ENCODE measurements at regions not wholly inside any gene's neighbourhood (a gene's known extent, or its start where the extent isn't known, plus 50 kb on each side); places are given as distances from the start of the nearest gene placed in this dataset.

DNA sequence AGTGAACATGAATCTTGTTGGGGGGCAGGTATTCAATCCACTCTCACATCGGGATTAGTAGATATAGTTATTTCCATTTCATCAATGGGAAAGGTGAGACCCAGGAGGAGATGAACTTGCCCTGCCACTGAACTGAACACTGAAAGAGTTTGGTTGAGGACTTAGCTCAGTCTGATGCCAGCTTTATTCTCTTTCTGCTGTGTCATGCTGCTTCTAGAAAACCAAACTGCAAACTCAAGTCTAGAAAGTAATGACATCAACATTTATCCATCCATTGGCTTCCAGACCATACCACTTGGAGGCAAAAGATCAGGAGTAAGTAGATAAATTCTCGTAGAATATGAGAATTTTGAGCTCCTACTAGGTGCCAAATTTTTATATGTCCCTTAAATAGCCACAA is 288.0 kb upstream of the CTNNB1 start:
- Histone ChIP-seq H3K56ac (ENCODE audit: insufficient read length, low read depth, low read length) (no peak overlapping the region), H3K23ac (ENCODE audit: insufficient read length, low read depth, low read length) (no peak overlapping the region), H4K8ac (replicated peaks; ENCODE audit: insufficient read length, low read depth, low read length) (no peak overlapping the region), H3K4me1 (ENCODE audit: insufficient read depth, low read length) (no peaks in the 10 kb centered on the region), H2BK12ac (ENCODE audit: insufficient read length, low read depth, low read length) (no peak overlapping the region), H2AFZ (ENCODE audit: low read length) (no peak overlapping the region), H2AK5ac (ENCODE audit: insufficient read length, low read length) (no peak overlapping the region), H2BK20ac (ENCODE audit: low read depth, low read length, poor library complexity, severe bottlenecking) (no peak overlapping the region), H2BK120ac (ENCODE audit: low read depth, low read length, poor library complexity, severe bottlenecking) (no peak overlapping the region), H4K91ac (ENCODE audit: insufficient read length, low read depth, low read length) (no peak overlapping the region), H3K9me3 (ENCODE audit: control insufficient read depth, low read depth, low read length) (no peaks in the 10 kb centered on the region), H3K79me2 (ENCODE audit: insufficient read depth, low read length) (no peaks in the 10 kb centered on the region), H3K27ac (ENCODE audit: insufficient read length, low read depth, low read length) (no peak overlapping the region), H3K27me3 (ENCODE audit: insufficient read depth, low read length) (no peaks in the 10 kb centered on the region; the same call in 1 of the 2 replicates), H2BK5ac (ENCODE audit: insufficient read length, low read length) (no peak overlapping the region), H3K23me2 (ENCODE audit: insufficient read length, low read depth, low read length, poor library complexity, severe bottlenecking) (no peaks in the 10 kb centered on the region), H3K79me1 (ENCODE audit: insufficient read depth, low read depth, low read length, poor library complexity, severe bottlenecking) (no peaks in the 10 kb centered on the region), H3K4me2 (ENCODE audit: insufficient read depth, insufficient read length, low read length) (no peak overlapping the region), H3K14ac (ENCODE audit: insufficient read depth, low read length) (no peak overlapping the region), H3K18ac (ENCODE audit: insufficient read length, low read depth, low read length) (no peak overlapping the region), H4K20me1 (ENCODE audit: control insufficient read depth, insufficient read depth, insufficient read length) (peaks cover 3% of the 10 kb centered on the region), H3K9ac (ENCODE audit: extremely low read depth, insufficient read length, low read length) (no peak overlapping the region), H2BK15ac (ENCODE audit: low read depth, low read length) (no peak overlapping the region), H3T11ph (ENCODE audit: low read length) (no peak overlapping the region), H3K4ac (ENCODE audit: low read depth, low read length) (no peak overlapping the region), H4K5ac (ENCODE audit: insufficient read length, low read depth, low read length) (no peak overlapping the region)
- Mint-ChIP-seq H3K27me3 (ENCODE audit: low read depth) (peaks cover 3% of the 10 kb centered on the region; the same call in 1 of the 2 replicates), H3K4me1 (peaks cover 3 to 17% of the 10 kb centered on the region in 2 experiments; a peak in 3 of 4 replicates), H3K27ac (no peak overlapping the region), H3K36me3 (ENCODE audit: insufficient read depth in 1 of 3, low read depth in 3 of 3) (no peaks in the 10 kb centered on the region; a peak in 1 of 7 replicates), H3K4me3 (no peak overlapping the region), H3K9me3 (no peaks in the 10 kb centered on the region)
- TF ChIP-seq, protein P1, sequence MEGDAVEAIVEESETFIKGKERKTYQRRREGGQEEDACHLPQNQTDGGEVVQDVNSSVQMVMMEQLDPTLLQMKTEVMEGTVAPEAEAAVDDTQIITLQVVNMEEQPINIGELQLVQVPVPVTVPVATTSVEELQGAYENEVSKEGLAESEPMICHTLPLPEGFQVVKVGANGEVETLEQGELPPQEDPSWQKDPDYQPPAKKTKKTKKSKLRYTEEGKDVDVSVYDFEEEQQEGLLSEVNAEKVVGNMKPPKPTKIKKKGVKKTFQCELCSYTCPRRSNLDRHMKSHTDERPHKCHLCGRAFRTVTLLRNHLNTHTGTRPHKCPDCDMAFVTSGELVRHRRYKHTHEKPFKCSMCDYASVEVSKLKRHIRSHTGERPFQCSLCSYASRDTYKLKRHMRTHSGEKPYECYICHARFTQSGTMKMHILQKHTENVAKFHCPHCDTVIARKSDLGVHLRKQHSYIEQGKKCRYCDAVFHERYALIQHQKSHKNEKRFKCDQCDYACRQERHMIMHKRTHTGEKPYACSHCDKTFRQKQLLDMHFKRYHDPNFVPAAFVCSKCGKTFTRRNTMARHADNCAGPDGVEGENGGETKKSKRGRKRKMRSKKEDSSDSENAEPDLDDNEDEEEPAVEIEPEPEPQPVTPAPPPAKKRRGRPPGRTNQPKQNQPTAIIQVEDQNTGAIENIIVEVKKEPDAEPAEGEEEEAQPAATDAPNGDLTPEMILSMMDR (conservative IDR thresholded peaks at IDR 0.05), result no peak
- no CpG with 5 or more reads among the region's 2 CpGs for WGBS (ENCODE audit: extremely low coverage, insufficient read length, low lambda C conversion rate)
- DNase-seq, result no peak

Measured in H9 (cell line).